ENCODE measurements at regions not wholly inside any gene's neighbourhood (a gene's known extent, or its start where the extent isn't known, plus 50 kb on each side); places are given as distances from the start of the nearest gene placed in this dataset.

- no peak overlapping the region for H3K4me3 ChIP-seq (ENCODE audit: low read depth, low read length)
Measured at GRCh38 chr6:21807299-21808044, 213.9 kb downstream of the SOX4 start.

- H3K4me3 ChIP-seq (ENCODE audit: low read depth, low read length) = no peak overlapping the region
Measured at GRCh38 chr6:21808045-21808470, 214.5 kb downstream of the SOX4 start.

DNA sequence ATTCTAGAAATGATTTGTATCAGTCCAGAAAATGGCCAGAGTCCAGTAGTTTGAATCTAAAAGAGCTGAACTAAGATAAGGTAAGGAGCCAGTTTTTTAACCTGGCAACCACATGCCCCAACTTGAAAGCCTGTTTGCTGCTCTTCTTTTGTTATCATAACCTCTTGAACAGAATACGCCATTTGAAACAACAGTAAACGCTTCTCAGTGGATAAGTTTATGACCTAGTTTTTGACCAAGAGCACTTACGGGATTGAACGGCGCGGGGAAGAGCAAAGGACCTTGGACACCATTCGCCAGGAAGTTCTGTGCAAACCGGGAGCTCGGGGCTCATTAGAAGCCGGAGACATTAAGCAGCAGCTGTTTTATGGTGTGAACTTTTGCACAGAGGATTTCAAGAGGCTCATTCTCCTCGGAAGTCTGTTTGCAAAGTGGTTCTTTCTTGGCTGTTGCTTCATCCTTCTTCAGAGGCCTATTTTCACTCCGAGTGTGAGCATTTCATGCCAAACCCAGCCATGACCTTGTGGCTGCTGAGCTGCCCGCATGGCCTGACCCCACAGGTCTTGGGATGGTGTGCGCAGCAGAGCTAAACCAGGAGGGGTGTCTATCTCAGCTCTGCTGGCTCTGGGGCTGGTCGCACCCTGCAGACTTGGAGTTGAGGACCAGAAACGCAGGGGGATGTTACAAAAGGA lies 215.1 kb downstream of the SOX4 start:
- no peak overlapping the region for H3K4me3 ChIP-seq (ENCODE audit: low read depth, low read length)

DNA sequence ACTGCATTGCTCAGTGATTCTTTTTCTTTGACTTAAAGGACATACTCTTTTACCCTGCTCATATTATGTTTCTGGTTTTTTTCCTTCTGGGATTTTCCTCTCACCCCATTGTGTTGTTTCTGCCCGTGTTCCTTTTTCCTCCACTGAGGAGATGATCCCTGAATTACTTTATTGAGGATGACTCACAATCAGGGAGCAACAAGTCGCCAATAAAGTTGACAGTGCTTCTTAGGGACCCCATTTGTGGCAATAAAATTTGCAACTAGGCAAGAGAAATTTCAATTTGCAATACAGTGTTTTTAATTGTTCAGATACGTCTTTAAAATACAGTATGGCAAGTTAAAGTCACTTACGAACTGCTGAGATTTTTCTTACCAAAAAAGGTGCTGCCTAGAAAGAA lies 217.9 kb downstream of the SOX4 start:
- no peak overlapping the region for H3K4me3 ChIP-seq (ENCODE audit: low read depth, low read length)

GRCh38 chr6:21816231-21816630 lies 222.7 kb downstream of the SOX4 start:
- H3K4me3 ChIP-seq (ENCODE audit: low read depth, low read length) = no peak overlapping the region

- H3K4me3 ChIP-seq (ENCODE audit: low read depth, low read length) = no peak overlapping the region
Measured at GRCh38 chr6:21820442-21820841, 226.9 kb downstream of the SOX4 start.

DNA sequence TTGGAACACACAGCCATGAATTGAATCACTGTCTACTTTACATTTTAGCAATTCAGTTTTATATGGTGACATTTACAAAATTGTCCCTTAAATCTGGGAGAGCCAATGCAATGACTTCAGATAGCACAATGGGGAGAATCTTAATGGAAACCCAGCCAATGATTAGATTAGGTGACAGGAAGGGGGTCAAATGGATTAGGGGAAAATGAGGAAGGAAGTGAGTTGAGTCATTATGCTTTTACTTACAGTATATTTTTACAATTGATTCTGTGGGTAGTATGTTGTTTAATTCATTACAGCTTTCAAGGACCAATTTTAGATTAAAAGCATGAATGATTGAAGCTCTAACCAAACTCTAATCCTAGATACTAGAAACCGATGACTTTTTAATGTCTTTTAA lies 229.8 kb downstream of the SOX4 start:
- no peak overlapping the region for H3K4me3 ChIP-seq (ENCODE audit: low read depth, low read length)

DNA sequence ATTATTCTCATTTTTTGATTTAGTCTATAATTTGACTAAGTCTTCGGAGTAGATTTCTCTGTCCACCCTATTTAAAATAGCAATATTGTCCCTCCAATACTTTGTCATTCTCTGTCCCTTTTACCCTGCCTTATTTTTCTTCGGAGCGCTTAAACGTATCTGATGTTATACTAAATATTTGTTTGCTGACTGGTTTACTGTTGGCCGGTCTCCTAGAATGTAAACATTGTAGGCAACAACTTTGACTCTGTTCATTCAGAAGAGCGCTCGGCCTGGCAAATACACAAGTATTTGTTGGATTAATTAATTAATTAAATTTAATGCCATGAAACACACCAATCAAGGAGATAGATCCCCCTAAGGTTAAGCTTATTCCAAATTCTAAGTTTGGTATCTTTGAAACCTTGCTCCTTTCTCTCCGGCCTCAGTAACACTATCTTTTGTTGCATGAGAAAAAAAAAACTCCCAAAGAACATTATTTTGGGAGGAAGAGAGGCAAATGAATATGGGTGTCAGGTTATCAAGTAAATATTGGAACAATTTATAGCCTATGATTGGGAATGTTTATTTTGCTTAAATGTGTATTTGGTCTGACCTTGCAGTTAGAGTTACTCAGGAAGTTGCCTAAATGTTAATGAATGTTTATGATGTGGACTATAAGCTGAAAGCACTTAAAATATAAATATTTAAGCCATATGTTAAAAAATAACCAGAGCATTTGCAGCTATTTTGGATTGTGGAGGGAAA lies 231.1 kb downstream of the SOX4 start:
- H3K4me3 ChIP-seq (ENCODE audit: low read depth, low read length) = no peak overlapping the region

DNA sequence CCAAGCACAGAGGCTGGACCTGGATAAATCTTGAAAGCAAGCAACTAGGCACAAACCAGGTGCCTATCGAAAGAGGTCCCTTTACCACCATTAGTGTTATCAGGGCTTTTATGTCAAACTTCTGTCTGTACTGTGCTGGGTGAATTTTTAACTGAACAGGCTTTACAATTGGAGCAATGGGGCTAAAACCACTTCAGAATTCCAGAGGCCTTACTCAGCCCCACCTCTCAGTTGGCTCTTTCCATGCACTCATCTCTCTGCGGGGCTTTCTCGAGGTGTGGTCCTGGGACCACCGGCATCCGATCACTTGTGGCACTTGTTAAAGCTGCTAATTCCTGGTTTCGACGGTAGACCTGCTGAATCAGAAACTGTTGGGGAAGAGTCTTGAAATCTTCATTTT lies 232.5 kb downstream of the SOX4 start:
- H3K4me3 ChIP-seq (ENCODE audit: low read depth, low read length) = no peak overlapping the region

GRCh38 chr6:21826904-21827303 lies 233.4 kb downstream of the SOX4 start:
- no peak overlapping the region for H3K4me3 ChIP-seq (ENCODE audit: low read depth, low read length)

DNA sequence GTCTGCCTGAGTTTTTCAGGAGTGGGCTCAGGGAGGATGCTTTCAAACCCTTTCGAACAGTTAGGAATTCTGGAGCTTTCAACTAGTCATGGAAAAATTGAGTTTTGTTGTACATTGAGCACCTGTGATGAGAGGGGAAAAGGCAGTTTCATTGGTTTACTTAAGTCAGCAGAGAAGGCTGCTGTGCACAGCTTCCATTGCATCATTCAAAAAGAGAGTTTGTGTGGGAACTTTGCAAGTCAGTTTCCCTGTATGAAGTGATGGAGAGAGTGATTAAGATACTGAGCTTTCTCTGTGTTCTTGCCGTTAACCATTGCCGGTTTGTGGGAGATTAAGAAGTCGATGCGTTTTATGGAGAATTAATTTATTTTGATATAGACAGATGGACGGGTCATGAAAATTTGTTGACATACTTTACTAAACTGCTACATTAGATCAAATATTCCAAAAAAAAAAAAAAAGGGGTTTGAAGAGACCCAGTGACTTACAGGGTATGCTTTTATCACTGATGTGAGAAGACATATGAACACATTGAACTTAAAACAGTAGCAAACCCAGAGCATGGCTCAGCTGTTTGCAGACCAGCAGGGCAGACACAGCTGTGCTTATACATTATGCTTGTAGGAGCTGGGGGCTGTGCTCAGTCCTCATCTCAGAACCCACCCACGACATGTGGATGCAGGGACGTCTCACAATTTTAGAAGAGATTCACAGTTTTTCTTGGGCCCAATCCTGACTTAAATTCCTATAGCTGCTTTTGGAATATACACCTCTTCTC lies 234.1 kb downstream of the SOX4 start:
- no peak overlapping the region for H3K4me3 ChIP-seq (ENCODE audit: low read depth, low read length)

DNA sequence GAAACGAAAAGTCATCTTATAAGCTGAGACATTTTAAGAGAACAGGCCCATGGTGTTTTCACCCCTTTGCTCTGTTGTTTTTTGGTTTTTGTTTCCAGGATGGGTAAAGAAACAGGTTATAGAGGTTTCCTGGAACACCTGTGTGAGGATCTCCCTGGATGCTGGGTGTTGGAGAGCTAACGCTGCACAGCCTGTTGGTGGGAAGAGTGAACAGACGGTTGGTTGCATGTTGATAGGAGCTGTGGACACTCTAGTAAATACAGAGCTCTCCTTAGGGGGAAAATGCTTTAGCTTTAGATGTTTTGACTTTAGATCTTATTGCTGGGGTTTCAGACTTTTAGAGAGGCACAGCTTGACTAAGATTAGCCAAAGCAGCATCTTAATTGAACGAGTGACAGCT lies 235.2 kb downstream of the SOX4 start:
- H3K4me3 ChIP-seq (ENCODE audit: low read depth, low read length) = no peak overlapping the region

DNA sequence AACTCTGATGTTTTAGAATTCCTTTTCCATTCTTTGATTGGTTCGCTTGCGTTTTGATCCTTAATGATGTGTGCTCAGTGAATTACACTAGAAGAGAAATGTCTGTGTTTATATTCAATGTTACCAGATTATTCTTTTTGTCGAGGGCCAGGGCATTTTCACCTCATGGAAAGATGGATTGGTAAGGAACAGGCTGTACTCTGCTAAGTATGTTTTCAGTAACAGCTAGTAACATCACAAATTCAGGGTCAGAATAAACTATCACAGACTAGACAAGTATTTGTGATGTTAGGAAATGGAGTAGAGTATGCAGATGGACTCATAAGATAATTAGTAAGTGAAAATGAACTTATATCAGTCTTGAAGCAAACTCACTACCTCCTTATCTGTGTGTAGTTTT lies 235.6 kb downstream of the SOX4 start:
- H3K4me3 ChIP-seq (ENCODE audit: low read depth, low read length) = no peak overlapping the region

- H3K4me3 ChIP-seq (ENCODE audit: low read depth, low read length) = no peak overlapping the region
Measured at GRCh38 chr6:21831521-21832291, 238.2 kb downstream of the SOX4 start.

- H3K4me3 ChIP-seq (ENCODE audit: low read depth, low read length) = no peak overlapping the region
Measured at GRCh38 chr6:21836277-21836676, 242.7 kb downstream of the SOX4 start.

DNA sequence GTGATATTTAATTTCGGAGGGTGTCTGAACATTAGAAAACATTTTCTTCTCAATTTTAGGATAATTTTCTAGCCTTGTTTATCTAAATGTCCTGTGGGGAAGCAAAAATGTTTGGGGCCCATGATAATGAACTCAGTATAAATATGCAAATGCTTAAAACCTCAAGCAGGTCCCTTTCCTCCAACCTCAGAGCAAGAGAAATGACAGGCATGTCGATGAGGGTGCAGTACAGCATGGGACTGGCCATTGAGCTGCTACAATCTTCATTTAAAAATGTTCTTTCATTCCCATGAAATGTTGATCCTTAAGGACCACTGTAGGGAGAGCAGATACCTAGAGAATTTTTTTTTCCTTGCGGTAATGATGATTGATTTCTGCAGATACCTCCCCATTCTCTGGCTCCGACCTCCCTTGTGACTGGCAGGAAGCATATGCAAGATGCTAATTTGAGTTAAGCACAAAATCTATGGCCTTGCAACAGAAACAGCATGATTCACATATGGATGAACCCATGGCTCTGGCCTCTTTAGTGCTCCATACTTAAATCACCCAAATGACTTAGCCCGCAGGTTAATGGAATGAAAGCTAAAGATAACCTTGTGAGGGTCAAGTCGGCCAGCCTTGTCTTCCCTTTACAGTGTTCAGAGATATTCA lies 243.3 kb downstream of the SOX4 start:
- H3K4me3 ChIP-seq (ENCODE audit: low read depth, low read length) = no peak overlapping the region

GRCh38 chr6:21840428-21840827 lies 246.9 kb downstream of the SOX4 start:
- H3K4me3 ChIP-seq (ENCODE audit: low read depth, low read length) = no peak overlapping the region

- no peak overlapping the region for H3K4me3 ChIP-seq (ENCODE audit: low read depth, low read length)
Measured at GRCh38 chr6:21842875-21843645, 249.5 kb downstream of the SOX4 start.
